ENCODE measurements at regions not wholly inside any gene's neighbourhood (a gene's known extent, or its start where the extent isn't known, plus 50 kb on each side); places are given as distances from the start of the nearest gene placed in this dataset.

- no peak for DNase-seq (ENCODE audit: low spot score)
These were observed 59.5 kb upstream of the HGFAC start for GRCh38 chr4:3382251-3382650.

- DNase-seq (ENCODE audit: low spot score): no peak
These were observed 57.4 kb upstream of the HGFAC start for GRCh38 chr4:3384391-3384770.

DNA sequence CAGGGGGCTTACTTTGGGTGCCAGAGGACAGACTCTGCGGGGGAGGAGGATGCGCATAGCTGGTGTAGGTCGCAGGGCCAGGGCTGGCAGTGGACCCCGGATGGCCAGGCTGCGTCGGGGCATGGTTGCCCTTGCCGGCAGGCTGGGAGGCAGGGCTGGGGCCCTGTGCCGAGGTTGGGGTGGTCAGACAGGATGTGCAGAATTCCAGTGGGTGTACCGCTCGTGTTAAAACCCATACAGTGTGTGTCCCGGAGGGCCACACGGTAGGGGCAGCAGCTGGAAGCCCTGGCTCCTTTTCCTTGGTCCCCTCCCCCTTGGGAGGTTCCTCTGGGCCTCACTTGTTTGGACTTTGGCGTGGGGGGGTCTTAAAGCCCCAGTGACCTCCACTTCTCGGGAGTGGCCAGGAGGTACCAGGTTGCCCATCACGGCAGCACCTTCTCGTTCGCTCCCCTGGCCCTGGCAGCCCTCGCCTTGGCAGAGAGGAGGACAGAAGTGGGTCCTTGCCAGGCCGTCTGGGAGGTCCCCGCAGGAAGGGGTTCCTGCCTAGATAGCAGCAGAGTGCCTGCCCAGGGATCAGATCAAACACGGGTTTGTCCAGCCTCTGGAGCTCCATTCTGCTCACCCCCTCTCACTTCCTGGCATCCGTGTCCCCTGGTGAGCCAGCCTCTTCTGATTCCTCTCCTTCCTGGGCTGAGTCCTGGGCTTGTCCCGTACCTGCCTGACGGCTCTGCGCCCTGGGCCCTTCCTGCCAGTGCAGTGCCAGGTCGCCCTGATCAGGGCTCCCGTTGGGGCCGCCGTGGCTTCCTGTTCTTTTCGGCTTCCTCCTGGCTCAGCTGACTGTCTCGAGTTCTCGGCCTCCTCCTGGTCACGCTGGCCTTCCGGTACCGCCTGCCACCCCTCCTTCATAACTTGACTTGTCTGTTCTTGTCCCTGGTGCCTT lies 56.7 kb upstream of the HGFAC start:
- DNase-seq (ENCODE audit: low spot score): no peak

DNA sequence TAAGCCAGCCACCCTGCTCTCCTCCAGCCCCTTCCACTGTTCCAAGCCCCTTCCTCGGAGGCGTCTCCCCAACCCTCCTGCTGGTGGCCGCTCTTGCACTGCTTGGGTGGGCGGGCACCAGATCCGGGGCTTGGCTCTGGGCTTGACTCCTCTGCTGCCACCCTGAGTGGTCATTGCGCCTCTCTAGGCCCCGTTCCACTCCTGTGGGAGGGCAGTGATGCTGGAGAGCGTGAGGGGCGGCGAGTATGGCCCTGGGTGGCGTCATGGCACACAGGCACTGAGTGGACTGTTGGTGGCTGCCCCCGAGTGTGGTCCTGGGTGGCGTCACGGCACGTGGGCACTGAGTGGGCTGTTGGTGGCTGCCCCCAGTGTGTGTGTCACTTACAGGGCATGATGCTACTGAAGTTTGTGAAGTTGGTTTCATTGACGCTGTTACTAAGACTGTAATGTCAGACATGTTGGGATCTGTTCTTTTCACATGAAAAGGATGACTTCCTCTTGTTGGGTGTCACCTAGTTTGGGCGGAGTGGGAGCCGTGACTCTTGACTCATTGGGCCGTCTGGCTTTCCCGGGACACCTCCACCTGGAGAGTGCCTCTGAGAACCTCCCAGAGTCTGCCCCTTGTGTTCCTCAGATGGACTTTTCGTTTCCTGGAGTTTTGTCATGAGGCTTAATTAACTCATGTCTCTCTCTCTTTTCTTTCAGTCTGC lies 55.9 kb upstream of the HGFAC start:
- DNase-seq (ENCODE audit: low spot score): no peak

DNA sequence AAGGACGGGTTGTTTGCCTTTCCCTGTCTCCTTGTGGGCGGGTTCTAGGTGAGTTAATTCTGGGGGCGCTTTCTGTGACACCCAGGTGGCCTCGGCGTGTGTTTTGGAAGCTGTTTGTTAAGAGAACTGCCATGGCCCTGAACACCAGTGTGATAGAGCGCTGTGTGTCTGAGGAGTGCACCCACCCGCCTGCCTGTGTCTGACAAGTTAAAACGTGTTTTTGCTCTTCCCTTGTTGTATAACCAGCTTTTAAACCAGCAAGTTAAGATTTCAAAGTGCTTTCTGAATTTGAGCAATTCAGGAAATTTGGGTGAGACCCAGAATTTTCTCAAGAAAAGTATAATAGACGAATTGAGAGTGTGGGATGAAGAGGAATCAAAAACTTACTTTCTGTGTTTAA lies 55.2 kb upstream of the HGFAC start:
- DNase-seq (ENCODE audit: low spot score): no peak

GRCh38 chr4:3387154-3387942 lies 54.4 kb upstream of the HGFAC start:
- no peak for DNase-seq (ENCODE audit: low spot score)

GRCh38 chr4:3387943-3388361 lies 53.8 kb upstream of the HGFAC start:
- peak; percentile 29 for DNase-seq (ENCODE audit: low spot score)

DNA sequence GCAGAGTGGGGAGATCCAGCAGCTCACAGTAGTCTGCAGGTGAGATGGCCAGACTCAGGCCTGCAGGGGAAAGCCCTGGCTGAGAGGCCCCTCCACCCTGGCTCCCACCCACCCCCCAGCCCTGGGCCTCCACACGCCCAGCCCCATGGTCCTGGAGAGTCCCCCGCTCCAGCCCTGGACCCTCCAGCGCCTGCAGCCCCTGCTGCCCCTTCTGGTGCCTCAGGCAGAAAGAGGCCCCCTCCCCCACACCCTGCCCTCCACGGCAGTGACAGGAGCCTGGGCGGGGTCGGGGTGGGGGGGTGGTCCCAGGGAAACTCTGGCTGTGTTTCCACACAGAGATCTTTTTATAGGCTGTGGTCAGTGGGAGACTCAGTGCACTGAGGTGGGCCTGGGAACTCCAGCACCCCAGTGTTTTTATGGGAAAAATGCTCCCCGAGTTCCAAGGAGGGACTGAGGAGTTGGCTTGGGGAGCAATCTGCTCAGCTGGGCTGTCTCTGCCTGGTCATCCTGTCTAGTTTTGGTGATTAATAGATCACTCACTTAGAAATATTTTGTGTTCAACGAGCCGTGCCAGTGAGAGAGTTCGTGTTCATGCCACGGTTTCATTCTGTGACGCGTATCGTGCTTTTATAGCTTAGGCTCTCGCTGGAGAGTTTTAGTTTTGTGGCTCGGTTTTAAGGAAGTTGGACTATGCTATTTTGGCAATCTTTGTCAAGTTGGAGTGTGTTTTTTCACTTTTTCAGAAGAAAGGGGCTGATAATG lies 53.1 kb upstream of the HGFAC start:
- no peak for DNase-seq (ENCODE audit: low spot score)

DNA sequence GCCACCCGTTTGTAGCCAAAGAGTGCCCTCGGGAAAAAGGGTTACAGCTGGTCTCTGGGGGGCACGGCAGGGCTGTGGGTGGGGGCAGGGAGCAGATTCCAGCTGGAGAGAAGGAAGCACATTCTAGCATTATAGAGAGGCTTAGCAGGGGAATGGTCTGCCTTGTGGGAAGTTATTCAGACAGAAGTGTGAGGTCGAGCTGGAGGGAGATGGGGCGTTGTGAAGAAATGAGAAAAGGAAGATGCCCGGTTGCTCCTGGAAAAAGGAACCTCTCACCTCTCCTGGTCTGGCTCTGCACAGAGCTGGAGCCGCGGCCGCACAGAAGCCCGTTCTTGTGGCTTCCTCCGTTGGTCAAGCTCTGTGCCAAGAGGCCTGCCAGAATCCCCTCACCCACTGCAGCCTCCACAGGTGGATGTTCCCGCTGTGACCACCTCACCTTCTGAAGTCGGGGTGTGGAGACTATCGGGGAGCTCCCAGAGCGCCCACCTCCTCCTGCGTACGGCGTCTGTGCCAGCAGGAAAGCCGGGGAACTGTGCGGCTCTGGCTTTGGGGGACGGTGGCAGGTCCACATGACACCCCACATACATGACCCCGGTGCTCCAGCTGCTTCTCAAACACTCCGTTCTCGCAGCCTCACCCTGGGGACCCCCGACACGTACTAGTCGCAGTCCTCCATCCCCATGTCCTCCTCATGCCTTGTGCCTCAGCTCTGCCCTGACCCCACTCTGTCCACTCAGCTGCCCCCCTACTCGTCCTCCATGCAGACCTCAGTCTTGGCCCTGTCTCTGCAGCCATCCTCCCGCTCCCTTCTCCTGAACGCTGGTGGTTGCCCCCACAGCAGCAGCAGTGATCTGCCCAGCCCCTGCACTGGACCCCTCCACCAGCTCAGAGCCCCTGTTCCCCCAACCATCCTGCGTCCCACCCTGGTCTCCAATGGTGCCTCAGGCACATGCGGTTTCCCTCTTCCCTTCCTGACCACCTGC lies 52.2 kb upstream of the HGFAC start:
- no peak for DNase-seq (ENCODE audit: low spot score)

GRCh38 chr4:3390288-3390811 lies 51.4 kb upstream of the HGFAC start:
- DNase-seq (ENCODE audit: low spot score): no peak

- no peak for DNase-seq (ENCODE audit: low spot score)
These were observed 50.3 kb upstream of the HGFAC start for GRCh38 chr4:3391422-3391821.
